Uterus (tissue), 2 donors: ENCODE measurements at regions not wholly inside any gene's neighbourhood (a gene's known extent, or its start where the extent isn't known, plus 50 kb on each side); places are given as distances from the start of the nearest gene placed in this dataset.

Source experiments
- CTCF ChIP-seq, 4 experiments: fragments of 200-600 bp in 2 of 4; fragments of 450-650 bp in 2 of 4; sonication (generic) in 2 of 4; IDR thresholded peaks; one replicate each; pipeline ENCODE4 v1.5.1; 2016 to 2019; ENCODE audit warnings: antibody characterized with exemption in 4 of 4, mild to moderate bottlenecking in 2 of 4, moderate library complexity in 1 of 4
- POLR2A ChIP-seq, 2 donors: fragments of 450-650 bp; IDR thresholded peaks; one replicate each; pipeline ENCODE4 v1.6.1; 2016; ENCODE audit warnings: antibody characterized with exemption in 2 of 2, mild to moderate bottlenecking in 1 of 2, moderate library complexity in 1 of 2

GRCh38 chr13:33918199-33918932 lies 100.4 kb downstream of the RFC3 start:
- no peak for TF ChIP-seq CTCF (IDR thresholded peaks at IDR 0.05)
- TF ChIP-seq POLR2A (IDR thresholded peaks at IDR 0.05) = no peak
